HG02678 (cell line): ENCODE measurements at regions not wholly inside any gene's neighbourhood (a gene's known extent, or its start where the extent isn't known, plus 50 kb on each side); places are given as distances from the start of the nearest gene placed in this dataset.

Experiments used
- ATAC-seq: cut with Tn5 transposase; IDR thresholded peaks from one replicate; pipeline ENCODE4 v1.9.1; 2021; ENCODE audit warnings: mild to moderate bottlenecking, moderate library complexity; ENCODE audit not compliant: unreplicated experiment

GRCh38 chr11:21817696-21818095, 375.2 kb upstream of the ANO5 start:
- no peak for ATAC-seq

GRCh38 chr11:21820176-21820575, 372.7 kb upstream of the ANO5 start:
- no peak for ATAC-seq

GRCh38 chr11:21825127-21825526, 367.8 kb upstream of the ANO5 start:
- no peak for ATAC-seq

- no peak for ATAC-seq
Observed at GRCh38 chr11:21838427-21838826, 354.5 kb upstream of the ANO5 start.

GRCh38 chr11:21839796-21840195, 353.1 kb upstream of the ANO5 start:
- no peak for ATAC-seq

- no peak for ATAC-seq
Observed at GRCh38 chr11:21861314-21861713, 331.6 kb upstream of the ANO5 start.

- no peak for ATAC-seq
Observed at GRCh38 chr11:21865541-21865940, 327.3 kb upstream of the ANO5 start.

- ATAC-seq: no peak
Observed at GRCh38 chr11:21866781-21867180, 326.1 kb upstream of the ANO5 start.

GRCh38 chr11:21877151-21877550, 315.7 kb upstream of the ANO5 start:
- ATAC-seq: no peak

- no peak for ATAC-seq
Observed at GRCh38 chr11:21883354-21883753, 309.5 kb upstream of the ANO5 start.

GRCh38 chr11:21888814-21889213, 304.1 kb upstream of the ANO5 start:
- ATAC-seq: no peak

- ATAC-seq: no peak
Observed at GRCh38 chr11:21892736-21893564, 299.9 kb upstream of the ANO5 start.

- no peak for ATAC-seq
Observed at GRCh38 chr11:21893565-21893867, 299.4 kb upstream of the ANO5 start.

- ATAC-seq: no peak
Observed at GRCh38 chr11:21894492-21894891, 298.4 kb upstream of the ANO5 start.

- no peak for ATAC-seq
Observed at GRCh38 chr11:21895686-21896085, 297.2 kb upstream of the ANO5 start.

- ATAC-seq: no peak
Observed at GRCh38 chr11:21896216-21896615, 296.7 kb upstream of the ANO5 start.

GRCh38 chr11:21896746-21897602, 295.9 kb upstream of the ANO5 start:
- ATAC-seq: no peak

GRCh38 chr11:21897752-21898151, 295.1 kb upstream of the ANO5 start:
- no peak for ATAC-seq

- no peak for ATAC-seq
Observed at GRCh38 chr11:21908211-21908610, 284.7 kb upstream of the ANO5 start.

GRCh38 chr11:21909145-21909544, 283.7 kb upstream of the ANO5 start:
- no peak for ATAC-seq

GRCh38 chr11:21911061-21911460, 281.8 kb upstream of the ANO5 start:
- no peak for ATAC-seq

- ATAC-seq: no peak
Observed at GRCh38 chr11:21912285-21912684, 280.6 kb upstream of the ANO5 start.
